NOMO-1 treated with dmso at 0.1 percent for 144 hours (cell line): ENCODE measurements at regions not wholly inside any gene's neighbourhood (a gene's known extent, or its start where the extent isn't known, plus 50 kb on each side); places are given as distances from the start of the nearest gene placed in this dataset.

Source experiments
- DNase-seq: peaks from one replicate; lab custom pipeline; 2025; ENCODE audit not compliant: unreplicated experiment; lab: John Stamatoyannopoulos, UW

DNA sequence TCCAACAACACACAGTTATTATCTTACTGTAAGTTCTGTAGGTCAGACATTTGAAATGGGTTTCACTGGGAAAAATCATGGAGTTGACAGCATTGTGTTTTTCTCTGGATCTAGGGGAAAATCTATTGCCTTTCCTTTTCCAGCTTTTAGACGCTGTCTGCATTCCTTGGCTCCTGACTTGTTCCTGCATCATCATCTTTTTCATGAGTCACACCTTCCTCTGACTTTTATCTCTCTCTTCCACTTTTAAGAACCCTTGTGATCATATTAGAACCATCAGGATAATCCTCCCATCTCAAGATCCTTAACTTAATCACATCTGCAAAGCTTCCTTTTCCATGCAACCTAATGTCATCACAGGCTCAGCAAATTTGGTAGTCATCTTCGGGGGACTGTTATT is 1454.8 kb downstream of the RPA4 start:
- DNase-seq: no peak

DNA sequence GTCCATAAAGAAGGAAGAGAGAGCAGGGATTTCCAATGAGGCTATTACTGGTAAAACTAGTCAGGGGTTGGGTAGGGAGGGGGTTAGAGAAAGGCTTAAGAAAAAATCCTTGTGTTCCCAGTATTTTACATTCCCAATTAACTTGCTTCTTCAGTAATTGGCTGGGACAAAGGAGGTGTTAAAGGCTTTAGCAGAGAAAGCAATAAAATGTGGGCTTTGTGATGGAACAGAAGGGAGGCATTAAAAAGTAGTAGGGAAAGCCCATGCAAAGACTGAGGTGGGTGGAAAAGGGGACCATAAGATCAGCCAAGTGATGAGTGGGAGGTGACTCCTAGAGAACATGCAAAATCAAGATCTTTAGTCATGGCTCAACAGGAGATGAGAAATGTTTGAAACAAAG is 1467.2 kb downstream of the RPA4 start:
- DNase-seq: no peak

DNA sequence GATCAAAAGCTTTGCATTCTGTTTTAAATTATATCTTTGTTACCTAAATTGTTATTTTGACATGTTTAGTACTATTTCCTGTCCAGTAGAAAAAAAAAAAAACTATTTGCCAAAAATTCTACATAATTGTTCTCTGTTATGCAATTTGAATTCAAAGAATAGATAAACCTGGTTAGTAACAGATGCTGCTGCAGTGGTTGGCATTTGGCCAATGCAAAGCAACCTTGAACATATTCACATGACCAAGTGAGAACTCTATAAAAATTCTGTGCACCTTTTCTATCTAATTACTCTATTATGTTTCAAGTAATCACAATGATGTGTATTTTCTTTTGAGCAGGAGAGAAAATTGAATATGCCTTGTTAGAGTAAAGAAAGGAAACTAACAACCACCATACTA is 1473.4 kb downstream of the RPA4 start:
- no peak for DNase-seq

DNA sequence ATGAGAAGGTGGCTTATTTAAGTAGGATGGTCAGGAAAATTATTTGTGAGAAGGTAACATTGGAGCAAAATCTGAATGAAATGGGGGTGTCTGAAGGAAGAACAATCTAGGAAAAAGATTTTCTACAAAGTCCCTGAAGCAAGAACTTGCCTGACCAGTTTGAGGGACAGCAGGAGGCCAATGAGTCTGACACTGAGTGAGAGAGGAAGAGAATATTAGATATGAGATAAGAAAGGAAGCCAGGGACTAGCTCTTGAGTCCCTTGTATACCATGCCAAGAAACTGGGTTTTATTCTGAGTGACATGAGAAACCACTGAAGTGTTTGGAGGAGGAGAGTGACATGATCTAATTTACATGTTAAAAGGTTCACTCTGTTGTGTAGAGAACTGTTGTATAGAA is 1478.9 kb downstream of the RPA4 start:
- no peak for DNase-seq

DNA sequence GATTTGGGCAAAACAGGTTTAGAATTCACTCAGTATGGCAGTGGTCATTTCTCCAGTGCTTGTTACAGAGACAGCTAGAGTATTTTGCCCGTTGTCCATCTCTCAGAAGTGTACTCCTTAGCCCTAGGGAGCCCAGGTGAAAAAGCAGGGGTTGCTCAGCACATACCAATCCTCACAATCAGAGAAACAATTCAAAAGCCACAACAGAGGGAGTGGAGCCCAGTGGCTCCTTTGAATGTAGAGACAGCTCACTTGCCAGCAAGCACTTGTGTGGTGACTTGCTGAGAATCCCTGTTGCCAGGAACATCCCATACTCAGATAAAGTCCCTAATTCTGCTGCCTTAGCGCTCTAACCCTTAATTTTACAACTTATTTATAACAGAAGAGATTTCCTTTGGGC is 1488.3 kb downstream of the RPA4 start:
- DNase-seq: no peak

DNA sequence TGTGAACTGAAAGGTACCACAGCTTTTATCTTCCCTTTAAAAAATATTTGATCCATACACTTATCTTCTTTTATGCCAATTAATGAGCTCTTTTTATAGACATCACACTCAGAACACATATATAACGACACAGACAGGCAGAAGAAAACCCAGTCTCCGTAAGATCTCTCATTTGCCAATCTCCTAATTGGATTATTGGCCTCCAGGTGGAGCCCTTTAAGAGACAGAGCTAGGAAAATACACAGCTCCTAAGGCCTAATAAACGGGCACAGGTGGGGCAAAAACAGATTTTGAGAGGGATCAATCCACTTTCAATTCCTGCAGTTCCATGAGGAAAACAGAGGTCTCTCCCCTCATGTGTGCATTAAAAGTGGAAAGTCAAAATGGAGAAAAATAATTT is 1495.4 kb downstream of the RPA4 start:
- DNase-seq: no peak

DNA sequence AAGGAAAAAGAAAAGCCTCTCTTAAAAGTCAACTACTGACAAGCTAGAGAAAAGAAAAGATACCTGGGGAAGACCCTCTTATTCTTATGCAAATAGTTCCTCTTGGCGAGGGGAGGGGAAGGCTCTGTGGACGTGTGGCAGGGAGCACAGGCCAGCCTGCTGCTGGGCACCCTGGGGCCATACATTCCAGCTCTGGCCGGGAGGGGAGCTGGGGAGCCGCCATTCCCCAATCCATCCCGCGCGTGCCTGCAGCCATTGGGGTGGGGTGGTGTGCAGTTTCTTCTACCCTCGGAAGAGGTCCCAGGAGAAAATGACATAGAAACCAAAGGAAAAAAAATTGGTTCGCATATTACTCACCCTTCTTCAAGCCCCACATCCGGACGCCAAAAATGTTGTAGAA is 1496.4 kb downstream of the RPA4 start:
- DNase-seq: no peak

DNA sequence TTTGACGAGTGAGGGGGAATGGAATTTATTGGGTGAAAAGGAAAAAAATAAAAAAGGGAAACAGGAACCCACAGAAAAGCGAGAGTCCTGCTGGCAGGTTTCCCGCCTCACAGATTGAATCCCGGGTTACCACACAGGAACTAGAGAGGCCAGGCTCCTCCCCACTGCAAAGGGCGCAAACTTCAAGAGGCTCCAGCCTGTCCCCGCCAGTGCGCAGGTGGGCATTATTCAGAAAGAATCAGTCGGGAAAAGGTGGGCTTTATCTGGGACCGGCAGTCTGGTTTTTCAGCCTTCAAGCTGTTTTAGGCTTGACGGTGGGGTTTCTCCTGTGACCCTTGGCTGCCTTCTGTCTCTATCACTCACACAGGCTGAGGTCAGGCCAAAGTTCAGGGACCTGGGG is 1496.8 kb downstream of the RPA4 start:
- DNase-seq: no peak

DNA sequence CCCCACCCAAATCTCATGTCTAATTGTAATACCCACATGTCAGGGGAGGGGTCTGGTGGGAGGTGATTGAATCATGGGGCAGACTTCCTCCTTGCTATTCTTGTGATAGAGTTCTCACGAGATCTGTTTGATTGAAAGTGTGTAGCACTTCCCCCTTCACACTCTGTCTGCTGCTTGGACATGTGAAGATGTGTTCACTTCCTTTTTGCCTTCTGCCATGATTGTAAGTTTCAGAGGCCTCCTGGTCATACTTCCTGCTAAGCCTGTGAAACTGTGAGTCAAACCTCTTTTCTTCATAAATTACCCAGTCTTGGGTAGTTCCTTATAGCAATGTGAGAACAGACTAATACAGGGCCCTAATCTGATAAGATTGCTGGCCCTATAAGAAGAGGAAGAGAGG is 1514.8 kb downstream of the RPA4 start:
- DNase-seq: peak; percentile 13

DNA sequence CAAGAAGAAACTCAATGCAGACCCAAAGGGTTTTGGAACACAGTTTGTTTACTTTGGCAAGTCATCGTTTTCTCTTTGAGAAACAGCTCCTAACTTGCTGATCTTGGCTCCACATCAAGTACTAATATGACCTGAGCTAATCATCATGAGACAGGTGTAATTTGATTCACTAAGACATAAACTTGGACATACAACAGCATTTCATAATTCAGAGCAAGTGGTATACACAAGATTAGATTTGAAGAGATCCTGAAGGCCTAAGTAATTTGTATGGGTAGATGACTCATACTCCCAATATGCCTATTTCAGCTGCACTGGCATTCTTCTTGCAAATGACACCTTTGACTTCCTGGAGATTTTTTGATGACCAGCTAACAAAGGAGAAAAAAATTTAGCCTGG is 1521.7 kb downstream of the RPA4 start:
- no peak for DNase-seq

DNA sequence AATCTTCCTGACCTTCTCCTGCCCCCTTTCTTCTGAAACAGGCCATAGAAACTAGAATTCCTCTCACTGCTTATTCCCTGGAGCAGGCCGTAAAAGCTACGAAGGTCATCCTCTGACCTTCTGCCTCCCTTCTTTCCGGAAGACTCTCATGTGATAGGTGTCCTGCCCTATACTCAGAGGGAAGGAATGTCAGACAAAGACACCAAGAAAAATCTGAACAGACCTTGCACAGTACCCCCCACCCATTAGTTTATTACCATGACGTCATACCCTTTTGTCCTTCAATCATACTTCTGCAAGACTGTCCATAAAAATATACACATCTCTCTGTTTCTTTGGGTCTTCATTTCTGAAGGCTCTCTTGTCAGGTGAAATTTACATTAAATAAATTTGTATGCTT is 1523.9 kb downstream of the RPA4 start:
- no peak for DNase-seq

DNA sequence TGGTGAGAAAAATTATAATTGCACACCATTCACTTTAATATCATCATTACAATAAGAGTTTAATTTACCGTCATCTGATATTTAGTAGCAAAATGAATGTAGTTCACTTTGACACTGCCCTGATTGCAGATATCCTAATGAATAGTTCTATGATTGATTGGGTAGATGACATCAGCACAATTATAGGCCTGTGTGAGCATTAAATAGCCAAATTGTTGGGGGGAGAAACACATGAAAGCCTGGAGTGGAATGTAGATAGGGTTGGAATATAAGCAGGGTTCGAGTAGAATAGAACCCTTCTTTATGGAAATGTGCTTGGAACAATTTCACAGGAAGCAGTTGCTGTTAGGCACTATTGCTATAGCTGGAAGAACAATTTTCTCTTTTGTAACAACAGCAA is 1526.2 kb downstream of the RPA4 start:
- DNase-seq: no peak

DNA sequence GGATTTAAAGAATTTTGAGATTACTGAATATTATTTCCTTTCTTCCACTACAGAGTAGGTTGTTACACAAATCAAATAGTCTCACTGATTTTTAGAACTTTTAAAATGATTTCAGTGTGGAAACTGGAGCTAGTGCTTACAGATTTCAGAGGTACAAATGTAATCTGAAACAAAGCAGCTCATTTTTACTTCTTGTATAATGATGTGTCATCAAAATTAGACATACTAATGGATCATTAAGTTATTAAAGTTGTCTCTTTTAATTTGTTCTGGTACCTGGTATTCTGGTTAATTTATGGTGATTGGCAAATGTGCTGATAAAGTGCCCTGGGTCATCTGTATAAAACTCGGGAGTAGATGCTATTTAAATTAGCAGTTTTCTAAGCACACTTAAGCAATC is 1528.3 kb downstream of the RPA4 start:
- DNase-seq: no peak

DNA sequence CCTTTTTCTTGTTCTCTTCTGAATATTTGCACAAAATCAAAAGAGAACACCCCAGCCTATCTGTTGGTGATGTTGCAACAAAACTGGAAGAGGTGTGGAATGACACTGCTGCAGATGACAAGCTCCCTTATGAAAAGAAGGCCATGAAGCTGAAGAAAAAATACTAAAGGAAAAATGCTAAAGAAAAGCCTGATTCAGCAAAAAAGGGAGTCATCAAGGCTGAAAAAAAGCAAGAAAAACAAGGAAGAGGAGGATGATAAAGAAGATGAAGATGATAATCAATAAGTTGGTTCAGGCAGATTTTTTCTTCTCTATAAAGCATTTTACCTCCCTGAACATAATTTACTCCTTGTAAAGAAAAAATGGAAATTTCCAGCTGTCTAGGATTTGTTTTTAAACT is 1538.8 kb downstream of the RPA4 start:
- no peak for DNase-seq

DNA sequence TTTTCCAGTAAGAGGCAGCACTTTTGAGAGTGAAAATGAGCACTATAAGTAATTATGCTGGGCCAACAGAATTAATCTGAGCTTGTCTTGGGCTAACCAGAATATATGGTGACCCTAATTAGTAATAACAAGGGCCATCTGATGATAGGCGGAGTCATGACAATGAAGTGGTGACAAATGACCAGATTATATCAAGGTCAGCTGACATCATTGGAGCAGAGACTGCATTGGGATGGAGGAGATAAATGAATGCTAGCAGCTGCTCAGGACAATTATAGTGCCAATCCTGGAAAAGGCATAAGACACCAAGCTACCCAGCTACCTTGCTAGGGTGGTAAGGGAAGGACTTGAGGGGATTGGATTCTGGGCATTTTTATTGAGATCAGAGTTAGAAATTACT is 1548.7 kb downstream of the RPA4 start:
- no peak for DNase-seq

DNA sequence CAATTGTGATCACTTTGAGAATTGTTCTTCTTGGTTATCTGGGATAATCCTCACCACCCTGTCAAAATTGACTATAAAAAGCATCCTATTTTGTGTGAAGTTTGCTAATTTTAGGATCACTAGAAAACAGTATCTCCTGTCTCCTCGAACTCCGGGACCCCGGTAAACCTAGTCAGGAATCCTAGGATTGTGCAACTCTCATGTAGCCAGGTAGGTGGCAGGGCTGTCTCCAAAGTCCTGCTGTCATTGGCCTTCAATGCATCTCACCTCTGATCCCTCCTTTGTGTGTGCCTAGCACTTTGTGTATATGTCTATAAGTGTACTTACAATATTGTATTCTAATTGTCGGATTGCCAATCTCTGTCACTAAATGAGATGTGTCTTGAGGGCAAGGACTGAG is 1564.8 kb downstream of the RPA4 start:
- no peak for DNase-seq

DNA sequence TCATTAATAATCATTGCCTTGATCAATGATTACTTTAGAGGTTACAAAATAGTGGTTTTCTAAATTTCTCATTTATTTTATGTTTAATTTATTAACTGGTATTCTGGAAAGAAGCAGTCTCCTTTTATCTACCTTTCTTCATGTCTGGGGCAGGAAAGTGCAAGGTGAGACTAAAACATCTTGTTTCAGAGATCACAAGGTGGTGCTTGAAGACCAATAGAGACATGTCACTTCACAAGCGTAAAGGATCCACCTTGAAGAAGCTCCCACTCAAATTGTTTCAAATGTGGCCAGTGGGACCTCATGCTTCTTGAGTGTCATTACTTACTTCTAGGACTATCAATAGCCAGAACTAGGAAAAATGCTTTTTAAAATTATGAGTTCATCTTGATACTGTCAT is 1568.7 kb downstream of the RPA4 start:
- no peak for DNase-seq

DNA sequence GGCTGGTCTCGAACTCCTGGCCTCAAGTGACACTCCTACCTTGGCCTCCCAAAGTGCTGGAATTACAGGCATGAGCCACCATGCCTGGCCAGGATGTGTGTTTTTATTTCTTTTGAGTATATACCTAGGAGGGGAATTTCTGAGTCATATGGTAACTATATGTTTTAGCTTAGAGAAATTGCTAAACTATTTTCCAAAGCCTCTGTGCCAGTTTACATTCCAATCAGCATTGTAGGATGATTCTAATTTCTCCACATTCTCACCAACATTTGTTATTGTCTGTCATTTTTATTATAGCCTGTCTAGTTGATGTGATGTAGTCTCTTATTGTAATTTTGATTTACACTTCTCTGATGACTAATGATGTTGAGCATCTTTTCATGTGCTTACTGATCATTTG is 1576.0 kb downstream of the RPA4 start:
- DNase-seq: no peak

DNA sequence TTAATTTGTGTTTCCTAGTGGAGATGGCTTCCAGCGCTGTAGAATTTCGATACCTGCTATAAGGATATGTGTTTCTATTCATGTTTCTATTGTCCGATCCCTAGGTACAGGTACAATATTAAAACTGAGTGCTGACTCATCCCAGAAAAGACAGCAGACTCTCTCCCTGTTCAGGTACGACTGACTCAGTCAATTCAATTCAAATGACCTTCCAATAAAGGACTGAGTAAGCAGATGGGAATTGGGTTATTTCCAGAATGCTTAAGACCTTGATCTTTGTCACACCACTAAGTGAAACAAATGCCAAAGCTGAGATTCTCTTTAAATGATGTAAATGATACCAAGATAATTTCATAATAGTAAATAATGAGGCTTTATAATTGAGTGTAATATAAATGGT is 1596.9 kb downstream of the RPA4 start:
- DNase-seq: no peak

DNA sequence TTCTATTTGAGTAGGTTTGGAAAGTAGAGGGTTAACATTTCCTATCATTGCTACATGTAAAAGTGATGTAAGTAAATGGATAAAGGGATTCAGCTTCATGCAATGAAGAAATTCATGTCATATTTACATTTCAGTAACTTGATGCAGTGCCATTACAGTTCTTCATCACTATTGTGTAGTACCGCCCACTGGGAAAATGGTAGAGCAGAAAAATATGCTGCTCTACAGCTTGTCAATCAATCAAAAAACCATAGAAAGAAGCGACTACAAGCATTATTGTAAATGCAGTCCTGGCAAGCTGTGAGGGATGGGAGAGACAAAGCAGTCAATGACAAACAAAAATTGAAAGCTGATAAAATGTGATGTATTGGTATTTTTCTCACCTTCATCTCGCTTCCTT is 1597.9 kb downstream of the RPA4 start:
- no peak for DNase-seq

DNA sequence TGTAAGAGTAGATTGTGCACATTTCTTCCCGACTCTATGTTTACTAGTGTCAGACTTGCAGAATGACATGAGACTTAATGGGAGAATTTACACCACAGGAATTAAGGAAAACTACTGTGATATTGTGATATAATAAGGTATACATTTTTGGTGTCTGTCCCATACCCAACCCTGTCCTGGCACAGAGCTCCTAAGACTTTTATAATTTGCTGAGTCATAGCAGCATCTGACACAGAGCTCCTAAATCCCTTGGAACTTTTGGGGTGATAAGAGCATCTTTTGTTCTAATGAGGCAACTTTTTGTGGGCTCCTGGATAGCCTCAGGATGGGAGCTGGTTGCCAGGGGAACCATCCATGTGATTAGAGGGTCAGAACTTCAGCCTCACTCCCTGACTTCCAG is 1607.0 kb downstream of the RPA4 start:
- no peak for DNase-seq

DNA sequence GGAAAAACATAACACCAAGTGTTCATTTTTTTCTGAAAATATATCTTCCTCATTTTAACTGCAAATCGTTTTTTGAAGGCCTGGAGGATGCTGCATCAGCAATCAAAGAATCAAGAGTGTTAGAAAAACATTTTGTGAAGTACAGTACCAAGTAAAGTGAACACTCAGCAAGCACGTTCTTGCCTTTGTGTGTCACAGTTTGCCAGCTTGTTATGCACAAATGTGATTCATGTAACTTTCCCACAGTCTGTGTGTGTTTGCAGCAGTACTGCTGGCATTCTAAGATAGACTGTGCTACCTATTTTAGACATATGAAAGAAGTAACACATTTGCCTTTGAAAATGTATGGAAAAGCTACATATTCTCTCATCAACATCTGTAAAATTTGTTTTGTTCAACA is 1617.7 kb downstream of the RPA4 start:
- no peak for DNase-seq

DNA sequence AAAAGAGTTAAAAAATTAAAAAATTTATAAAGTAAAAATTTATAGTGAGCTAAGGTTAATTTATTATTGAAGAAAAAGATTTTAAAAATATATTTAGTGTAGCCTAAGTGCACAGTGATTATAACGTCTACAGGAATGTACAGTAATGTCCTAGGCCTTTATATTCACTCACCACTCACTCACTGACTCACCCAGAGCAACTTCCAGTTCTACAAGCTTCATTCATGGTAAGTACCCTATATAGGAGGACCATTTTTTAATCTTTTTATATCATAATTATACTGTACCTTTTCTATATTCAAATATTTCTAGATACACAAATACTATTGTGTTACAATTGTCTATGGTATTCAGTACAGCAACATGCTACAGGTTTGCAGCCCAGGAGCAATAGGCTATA is 1623.2 kb downstream of the RPA4 start:
- DNase-seq: no peak

DNA sequence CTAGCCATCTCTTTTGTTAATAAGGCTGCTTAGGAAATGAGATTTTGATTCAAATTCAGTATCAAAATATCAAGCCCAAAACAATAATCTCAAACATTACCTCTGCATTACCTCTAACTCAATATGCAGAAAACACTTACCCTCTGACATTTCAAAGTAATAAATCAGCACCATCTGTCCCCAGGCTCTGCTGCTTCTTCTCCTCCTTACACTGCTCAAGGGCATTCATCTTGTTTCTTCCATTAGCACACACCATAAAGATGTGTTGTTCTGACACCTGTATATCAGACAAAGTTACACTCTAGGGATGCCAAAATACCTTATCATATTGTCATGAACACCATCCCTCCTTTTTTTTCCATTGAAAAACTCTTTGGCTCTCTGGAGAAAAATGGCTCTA is 1630.3 kb downstream of the RPA4 start:
- DNase-seq: no peak
